IPS-18c (cell line): ENCODE measurements at regions not wholly inside any gene's neighbourhood (a gene's known extent, or its start where the extent isn't known, plus 50 kb on each side); places are given as distances from the start of the nearest gene placed in this dataset.

Experiments used
- H3K4me3 ChIP-seq: 2 replicates; pipeline ENCODE4 v1.7.0; 2013; ENCODE audit warnings: low read depth, mild to moderate bottlenecking, low read length, moderate library complexity; ENCODE audit not compliant: insufficient read depth
- H3K9me3 ChIP-seq: one replicate; pipeline ENCODE4 v1.6.1; 2013; ENCODE audit warnings: mild to moderate bottlenecking, low read length, moderate library complexity; ENCODE audit not compliant: control insufficient read depth, insufficient read depth

DNA sequence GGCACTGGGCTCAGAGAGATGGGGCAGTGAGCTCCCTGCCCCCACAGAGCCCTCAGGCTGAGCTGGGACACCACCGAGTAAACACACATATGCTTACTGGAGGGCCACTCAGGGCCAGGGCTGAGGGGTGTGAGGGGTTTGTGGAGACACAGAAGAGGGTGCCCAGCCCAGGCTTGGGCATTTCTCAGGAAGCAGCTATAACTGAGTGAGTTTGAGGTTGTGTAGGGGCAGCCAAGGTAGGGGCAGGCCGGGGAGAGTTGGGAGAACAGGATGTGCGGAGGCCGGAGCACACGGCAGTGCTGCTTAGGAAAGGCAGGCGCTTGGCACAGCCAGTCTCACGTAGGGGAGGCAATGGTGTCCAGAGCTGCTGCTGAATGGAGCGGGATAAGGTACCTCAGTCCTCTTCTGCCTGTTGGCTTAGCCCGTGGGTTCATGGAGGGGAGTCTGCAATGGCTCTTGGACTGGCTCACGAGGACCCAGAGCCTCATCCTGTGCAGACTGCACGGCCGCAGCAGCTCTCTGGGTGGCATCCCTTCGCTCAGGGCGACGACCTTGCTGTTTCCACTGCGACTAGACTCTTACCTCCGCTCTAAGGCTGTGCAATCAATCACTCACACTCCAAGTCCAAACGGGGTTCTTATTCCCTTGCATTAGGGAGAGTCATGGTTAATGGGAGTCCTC is 466.1 kb upstream of the HS6ST1 start:
- no peaks in the 10 kb centered on the region for H3K9me3 ChIP-seq
- no peak overlapping the region for H3K4me3 ChIP-seq

GRCh38 chr2:128786316-128786715 is 467.6 kb upstream of the HS6ST1 start:
- Histone ChIP-seq H3K9me3 (no peaks in the 10 kb centered on the region), H3K4me3 (no peak overlapping the region)

DNA sequence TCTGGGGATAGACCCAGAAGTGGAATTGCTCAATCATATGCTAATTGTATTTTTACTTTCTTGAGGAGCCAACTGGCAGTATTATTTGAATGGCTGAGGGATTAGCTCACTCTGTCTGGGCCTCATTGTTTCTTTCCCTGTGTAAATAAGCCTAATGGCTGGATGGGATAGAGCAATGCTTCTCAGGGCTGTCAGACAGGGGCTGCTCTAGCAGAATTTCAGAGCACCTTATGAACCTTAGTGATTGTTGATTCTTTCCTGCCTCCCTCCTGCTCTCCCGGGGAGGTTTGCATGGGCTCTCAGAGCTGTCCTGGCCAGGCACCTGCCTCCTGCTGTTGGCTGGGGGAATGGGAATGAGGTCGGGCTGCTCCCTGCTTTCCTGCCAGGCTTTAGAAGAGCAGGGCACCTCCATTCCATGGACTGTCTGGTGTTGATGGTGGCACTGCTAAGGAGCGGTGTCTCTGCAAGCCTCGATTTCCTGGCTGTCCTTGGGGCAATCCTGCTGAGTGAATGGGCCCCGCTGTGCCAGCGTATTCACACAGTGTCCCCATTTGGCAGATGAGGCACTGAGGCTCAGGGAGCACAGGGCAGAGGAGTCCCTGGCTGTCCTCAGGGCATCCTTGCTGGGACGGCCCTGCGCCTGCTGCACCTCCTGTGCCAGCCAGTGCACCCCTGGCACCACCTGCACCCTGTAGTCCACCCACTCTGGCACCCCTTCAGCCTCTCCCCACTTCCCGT is 468.2 kb upstream of the HS6ST1 start:
- Histone ChIP-seq H3K4me3 (no peak overlapping the region), H3K9me3 (no peaks in the 10 kb centered on the region)

GRCh38 chr2:128787616-128788015 is 468.9 kb upstream of the HS6ST1 start:
- Histone ChIP-seq H3K4me3 (no peak overlapping the region), H3K9me3 (no peaks in the 10 kb centered on the region)

DNA sequence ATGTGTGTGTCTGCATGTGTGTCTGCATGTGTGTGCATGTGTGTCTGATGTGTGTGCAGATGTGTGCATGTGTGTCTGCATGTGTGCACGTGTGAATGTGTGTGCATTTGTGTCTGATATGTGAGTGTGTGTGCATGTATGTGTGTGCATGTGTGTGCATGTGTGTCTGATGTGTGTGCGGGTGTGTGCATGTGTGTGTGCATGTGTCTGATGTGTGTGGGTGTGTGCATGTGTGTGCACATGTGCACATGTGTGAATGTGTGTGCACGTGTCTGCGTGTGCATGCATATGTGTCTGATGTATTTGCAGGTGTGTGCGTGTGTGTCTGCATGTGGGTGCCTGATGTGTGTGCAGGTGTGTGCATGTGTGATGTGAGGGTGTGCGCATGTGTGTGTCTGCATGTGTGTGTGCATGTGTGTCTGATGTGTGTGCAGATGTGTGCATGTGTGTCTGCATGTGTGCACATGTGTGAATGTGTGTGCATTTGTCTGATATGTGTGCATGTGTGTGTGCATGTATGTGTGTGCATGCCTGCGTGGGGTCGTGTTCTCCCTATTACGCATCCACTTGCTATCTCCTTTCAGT is 470.1 kb upstream of the HS6ST1 start:
- no peak overlapping the region for H3K4me3 ChIP-seq
- H3K9me3 ChIP-seq = no peaks in the 10 kb centered on the region

GRCh38 chr2:128789221-128789620 is 470.6 kb upstream of the HS6ST1 start:
- Histone ChIP-seq H3K9me3 (no peaks in the 10 kb centered on the region), H3K4me3 (no peak overlapping the region)

GRCh38 chr2:128789776-128790455 is 471.2 kb upstream of the HS6ST1 start:
- no peak overlapping the region for H3K4me3 ChIP-seq

DNA sequence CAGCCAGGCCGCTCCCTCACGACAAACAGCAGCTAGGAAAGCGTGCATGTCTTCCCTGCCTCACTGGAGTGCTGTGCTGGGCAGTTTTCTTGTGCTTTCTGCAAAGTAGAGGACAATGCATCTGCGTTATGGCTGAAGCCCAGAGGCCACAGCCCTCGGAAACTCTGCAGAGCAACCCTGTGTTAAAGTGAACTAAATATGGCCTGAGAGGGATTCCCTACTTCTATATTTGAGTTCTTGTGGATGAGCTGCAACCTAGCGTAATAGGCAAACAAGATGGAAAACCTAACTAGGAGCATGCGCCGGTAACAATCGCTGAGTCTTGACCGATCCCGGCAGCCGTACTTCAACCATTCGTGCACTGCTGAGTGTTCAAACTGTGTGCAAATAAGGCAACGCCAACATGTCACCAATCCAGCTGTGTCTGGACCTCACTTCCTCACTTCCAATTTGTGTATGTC is 471.9 kb upstream of the HS6ST1 start:
- Histone ChIP-seq H3K9me3 (no peaks in the 10 kb centered on the region), H3K4me3 (no peak overlapping the region)

More at GRCh38 chr2:128789776-128790455, 471.2 kb upstream of the HS6ST1 start:
- H3K9me3 ChIP-seq = no peaks in the 10 kb centered on the region

- H3K9me3 ChIP-seq = no peaks in the 10 kb centered on the region
- H3K4me3 ChIP-seq = no peak overlapping the region
Measured at GRCh38 chr2:128791120-128791984, 472.7 kb upstream of the HS6ST1 start.

GRCh38 chr2:128791985-128792320 is 473.3 kb upstream of the HS6ST1 start:
- Histone ChIP-seq H3K4me3 (no peak overlapping the region), H3K9me3 (no peaks in the 10 kb centered on the region)

DNA sequence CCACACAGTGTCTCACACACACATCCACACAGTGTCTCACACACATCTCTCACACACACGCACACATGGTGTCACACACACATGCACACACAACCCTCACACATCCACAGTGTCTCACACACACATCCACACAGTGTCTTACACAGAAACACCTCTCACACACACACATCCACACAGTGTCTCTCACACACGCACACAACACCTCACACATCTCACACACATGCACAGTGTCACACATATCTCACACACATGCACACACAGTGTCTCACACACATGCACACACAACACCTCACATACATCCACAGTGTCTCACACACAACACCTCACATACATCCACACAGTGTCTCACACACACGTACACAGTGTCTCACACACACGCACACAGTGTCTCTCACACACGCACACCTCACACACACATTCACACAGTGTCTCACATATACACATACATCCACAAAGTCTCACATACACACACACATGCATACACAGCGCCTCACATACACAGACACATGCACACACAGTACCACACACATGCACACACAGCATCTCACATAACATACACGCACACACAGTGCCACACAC is 473.9 kb upstream of the HS6ST1 start:
- H3K9me3 ChIP-seq = no peaks in the 10 kb centered on the region
- no peak overlapping the region for H3K4me3 ChIP-seq

DNA sequence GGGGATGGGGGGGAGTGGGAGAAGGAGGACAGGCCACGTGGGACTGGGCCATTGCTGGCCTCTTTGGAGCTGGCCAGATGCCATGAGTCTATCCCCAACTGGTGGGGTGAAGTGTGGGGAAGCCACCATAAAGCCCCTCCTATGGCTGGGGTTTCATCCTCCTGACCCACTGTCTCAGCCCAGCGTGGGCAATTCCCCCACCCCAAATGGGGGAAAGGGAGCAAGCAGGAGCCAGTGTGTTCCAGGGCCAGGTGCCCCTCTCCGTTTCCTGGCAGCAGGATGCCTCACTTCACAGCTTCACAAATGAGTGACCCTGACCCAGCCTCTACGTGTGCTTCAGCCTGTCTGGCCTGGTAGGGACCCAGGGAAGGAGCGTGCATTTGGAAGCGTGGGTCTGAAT is 474.7 kb upstream of the HS6ST1 start:
- Histone ChIP-seq H3K4me3 (no peak overlapping the region), H3K9me3 (no peaks in the 10 kb centered on the region)

DNA sequence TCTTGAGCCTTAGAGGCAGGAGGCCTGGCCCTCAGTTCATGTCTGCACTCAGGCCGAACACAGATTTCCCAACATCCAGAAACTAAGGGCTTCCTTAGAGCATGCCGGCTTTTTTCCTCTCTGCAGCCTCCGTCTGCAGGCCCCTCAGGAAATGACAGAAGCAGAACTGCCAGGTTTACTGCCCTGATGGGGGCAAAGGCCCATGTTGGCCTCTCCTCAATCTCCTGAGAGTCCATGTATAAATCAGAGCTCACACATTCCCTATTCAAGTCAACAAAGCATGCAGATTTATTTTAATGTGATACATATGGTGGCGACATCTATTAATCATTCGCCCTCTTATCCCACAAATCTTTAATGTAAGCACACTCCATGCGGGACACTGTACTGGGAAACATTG is 475.6 kb upstream of the HS6ST1 start:
- Histone ChIP-seq H3K9me3 (no peaks in the 10 kb centered on the region), H3K4me3 (no peak overlapping the region)

- H3K4me3 ChIP-seq = no peak overlapping the region
Measured at GRCh38 chr2:128796321-128796720, 477.7 kb upstream of the HS6ST1 start.

GRCh38 chr2:128797092-128797491 is 478.4 kb upstream of the HS6ST1 start:
- H3K4me3 ChIP-seq = no peak overlapping the region
- H3K9me3 ChIP-seq = no peaks in the 10 kb centered on the region

More at GRCh38 chr2:128796321-128796720, 477.7 kb upstream of the HS6ST1 start:
- no peaks in the 10 kb centered on the region for H3K9me3 ChIP-seq

- Histone ChIP-seq H3K9me3 (no peaks in the 10 kb centered on the region), H3K4me3 (no peak overlapping the region)
Measured at GRCh38 chr2:128797533-128797932, 478.9 kb upstream of the HS6ST1 start.

DNA sequence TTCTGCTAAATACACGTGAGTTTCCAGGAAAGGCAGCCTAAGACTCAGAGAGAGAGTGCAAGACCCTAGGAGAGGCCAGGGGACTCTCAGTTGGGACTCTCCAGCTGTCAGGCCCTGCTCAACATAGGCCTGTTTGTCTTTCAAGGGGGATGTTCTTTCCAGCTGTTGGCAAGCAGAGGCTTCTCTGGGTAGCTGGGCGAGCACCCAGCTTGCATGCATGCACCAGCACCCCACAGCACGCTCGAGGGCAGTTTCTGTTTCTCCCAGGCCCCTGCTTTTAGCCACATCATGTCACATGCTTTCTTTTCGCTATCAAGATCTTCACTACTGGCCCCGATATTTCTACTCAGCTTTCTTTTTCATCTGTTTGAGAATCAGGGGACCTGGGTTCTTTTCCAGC is 479.3 kb upstream of the HS6ST1 start:
- Histone ChIP-seq H3K4me3 (no peak overlapping the region), H3K9me3 (no peaks in the 10 kb centered on the region)
